OCI-LY1 (cell line): ENCODE measurements at regions not wholly inside any gene's neighbourhood (a gene's known extent, or its start where the extent isn't known, plus 50 kb on each side); places are given as distances from the start of the nearest gene placed in this dataset.
A peak's percentile ranks its signal among the peaks of the same experiment; 100 is the strongest.
"Not testable (repeated sequence)": the region's sequence is repeated elsewhere in the genome, so short reads cannot be mapped to it uniquely, and the experiment has no call there.

ENCODE experiments used
- H2AFZ ChIP-seq: fragments of 200-600 bp; sonication (generic), shearing (Covaris generic); 2 replicates; pipeline ENCODE4 v1.6.0; 2014; ENCODE audit warnings: antibody characterized with exemption, mild to moderate bottlenecking, low read length
- H3F3A ChIP-seq: fragments of 200-600 bp; sonication (generic), shearing (Covaris generic); 2 replicates; pipeline ENCODE4 v1.6.0; 2014; ENCODE audit warnings: mild to moderate bottlenecking, antibody characterized with exemption, low read length, moderate library complexity; ENCODE audit not compliant: insufficient read depth
- H3K27ac ChIP-seq: fragments of 200-600 bp; sonication (generic); 2 replicates; pipeline ENCODE4 v1.5.1; 2014; ENCODE audit warnings: low read length, mixed run types, mild to moderate bottlenecking, low read depth; ENCODE audit not compliant: poor library complexity, severe bottlenecking
- H3K27me3 ChIP-seq: fragments of 200-600 bp; sonication (generic); 2 replicates; pipeline ENCODE4 v1.6.0; 2014; ENCODE audit warnings: antibody characterized with exemption, mild to moderate bottlenecking, low read length, moderate library complexity; ENCODE audit not compliant: insufficient read depth
- H3K36me3 ChIP-seq: fragments of 200-600 bp; sonication (generic); 2 replicates; pipeline ENCODE4 v1.6.1; 2014; ENCODE audit warnings: mild to moderate bottlenecking, antibody characterized with exemption, low read length, moderate library complexity, mixed read lengths; ENCODE audit not compliant: insufficient read depth
- H3K4me1 ChIP-seq: fragments of 200-600 bp; sonication (generic); 2 replicates; pipeline ENCODE4 v1.5.1; 2014; ENCODE audit warnings: mild to moderate bottlenecking, low read length, moderate library complexity; ENCODE audit not compliant: insufficient read depth, severe bottlenecking
- H3K4me2 ChIP-seq: fragments of 200-600 bp; sonication (generic), shearing (Covaris generic); 2 replicates; pipeline ENCODE4 v1.6.1; 2014; ENCODE audit warnings: low read length
- H3K4me3 ChIP-seq: fragments of 200-600 bp; sonication (generic); 2 replicates; pipeline ENCODE4 v1.5.1; 2014; ENCODE audit warnings: low read length, low read depth, mild to moderate bottlenecking, mixed read lengths; ENCODE audit not compliant: poor library complexity, severe bottlenecking
- H3K79me2 ChIP-seq: fragments of 200-600 bp; shearing (Covaris generic); 2 replicates; pipeline ENCODE4 v1.6.1; 2016; ENCODE audit warnings: mixed run types, low read length, mixed read lengths; ENCODE audit not compliant: insufficient read depth
- H3K9ac ChIP-seq: fragments of 200-600 bp; sonication (generic), shearing (Covaris generic); 2 replicates; pipeline ENCODE4 v1.6.1; 2014; ENCODE audit warnings: mild to moderate bottlenecking, low read length, mixed read lengths
- H3K9me2 ChIP-seq: fragments of 200-600 bp; sonication (generic), shearing (Covaris generic); 2 replicates; pipeline ENCODE4 v1.6.1; 2014; ENCODE audit warnings: low read depth, mild to moderate bottlenecking, low read length, mixed read lengths
- H3K9me3 ChIP-seq: fragments of 200-600 bp; shearing (Covaris generic); 2 replicates; pipeline ENCODE4 v1.6.1; 2014; ENCODE audit warnings: low read length, mixed read lengths
- H4K20me1 ChIP-seq: fragments of 200-600 bp; sonication (generic), shearing (Covaris generic); 2 replicates; pipeline ENCODE4 v1.6.0; 2016; ENCODE audit warnings: mild to moderate bottlenecking, low read length; ENCODE audit not compliant: insufficient read depth
- EZH2 ChIP-seq: fragments of 200-600 bp; sonication (generic), shearing (Covaris generic); IDR thresholded peaks from 2 replicates; pipeline ENCODE4 v1.8.0; 2017; ENCODE audit warnings: borderline replicate concordance, mixed run types, mild to moderate bottlenecking, antibody characterized with exemption, low read length, moderate library complexity, mixed read lengths
- TF ChIP-seq, protein P1 (sequence below): fragments of 200-600 bp; sonication (generic), shearing (Covaris generic); IDR thresholded peaks from 2 replicates; pipeline ENCODE4 v1.5.1; 2017; ENCODE audit warnings: mild to moderate bottlenecking, antibody characterized with exemption, low read length, moderate library complexity, mixed read lengths

DNA sequence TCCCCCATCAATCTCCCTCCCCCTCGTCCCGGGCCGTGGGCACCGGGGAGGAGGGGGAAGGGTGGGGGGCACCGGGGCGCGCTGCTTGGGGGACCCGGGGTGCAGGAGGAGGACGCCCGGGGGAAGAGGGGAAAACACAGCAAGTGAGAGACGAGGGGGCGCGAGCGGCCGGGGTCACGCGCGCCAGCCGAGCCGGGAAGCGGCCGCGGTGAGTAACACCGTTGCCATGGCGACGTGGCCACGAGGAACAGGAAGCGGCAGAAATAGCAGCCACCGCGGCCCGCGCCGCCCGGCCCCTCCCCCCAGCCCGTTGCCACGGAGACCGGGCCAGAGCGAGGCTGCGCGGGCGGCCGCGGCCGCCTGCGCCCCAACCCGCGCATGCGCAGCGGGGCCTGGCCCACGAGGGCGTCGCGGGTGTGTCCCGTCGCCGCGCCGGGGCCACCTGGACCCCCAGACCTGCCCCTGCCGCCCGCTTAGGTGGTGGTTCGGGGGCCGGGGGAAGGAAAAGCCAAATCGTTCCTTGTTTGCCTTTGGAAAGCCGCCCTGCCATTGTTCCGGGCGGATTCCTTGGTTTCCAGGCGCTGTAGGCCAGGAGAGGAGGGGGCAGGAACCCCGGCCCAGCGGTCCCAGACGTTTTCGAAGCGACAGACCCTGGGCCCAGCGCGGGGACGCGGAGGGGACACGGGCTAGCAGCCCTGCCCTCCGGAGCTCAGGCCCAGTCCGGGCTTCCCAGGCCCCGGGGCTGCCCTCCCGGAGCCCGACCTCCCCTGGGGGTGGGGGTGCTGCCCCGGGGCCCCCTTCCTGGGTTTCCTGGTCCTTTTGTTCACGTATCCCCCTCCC, 207.1 kb downstream of the C9orf50 start:
- no peaks in the 10 kb centered on the region for H3K9me2 ChIP-seq
- no peaks in the 10 kb centered on the region for H3K9me3 ChIP-seq
- H3K27ac ChIP-seq = peak overlapping the region; percentile 58
- H3K4me1 ChIP-seq = peaks cover 15% of the 10 kb centered on the region
- H4K20me1 ChIP-seq = no peaks in the 10 kb centered on the region
- no peak for TF ChIP-seq EZH2
- TF ChIP-seq, protein P1, sequence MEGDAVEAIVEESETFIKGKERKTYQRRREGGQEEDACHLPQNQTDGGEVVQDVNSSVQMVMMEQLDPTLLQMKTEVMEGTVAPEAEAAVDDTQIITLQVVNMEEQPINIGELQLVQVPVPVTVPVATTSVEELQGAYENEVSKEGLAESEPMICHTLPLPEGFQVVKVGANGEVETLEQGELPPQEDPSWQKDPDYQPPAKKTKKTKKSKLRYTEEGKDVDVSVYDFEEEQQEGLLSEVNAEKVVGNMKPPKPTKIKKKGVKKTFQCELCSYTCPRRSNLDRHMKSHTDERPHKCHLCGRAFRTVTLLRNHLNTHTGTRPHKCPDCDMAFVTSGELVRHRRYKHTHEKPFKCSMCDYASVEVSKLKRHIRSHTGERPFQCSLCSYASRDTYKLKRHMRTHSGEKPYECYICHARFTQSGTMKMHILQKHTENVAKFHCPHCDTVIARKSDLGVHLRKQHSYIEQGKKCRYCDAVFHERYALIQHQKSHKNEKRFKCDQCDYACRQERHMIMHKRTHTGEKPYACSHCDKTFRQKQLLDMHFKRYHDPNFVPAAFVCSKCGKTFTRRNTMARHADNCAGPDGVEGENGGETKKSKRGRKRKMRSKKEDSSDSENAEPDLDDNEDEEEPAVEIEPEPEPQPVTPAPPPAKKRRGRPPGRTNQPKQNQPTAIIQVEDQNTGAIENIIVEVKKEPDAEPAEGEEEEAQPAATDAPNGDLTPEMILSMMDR = no peak
- peak overlapping the region; percentile 82 for H3K4me2 ChIP-seq
- H2AFZ ChIP-seq = no peak overlapping the region
- no peaks in the 10 kb centered on the region for H3F3A ChIP-seq
- H3K36me3 ChIP-seq = no peaks in the 10 kb centered on the region
- H3K27me3 ChIP-seq = no peaks in the 10 kb centered on the region
- H3K79me2 ChIP-seq = no peaks in the 10 kb centered on the region
- peak overlapping the region; percentile 83 for H3K9ac ChIP-seq
- H3K4me3 ChIP-seq = peak overlapping the region; percentile 68

DNA sequence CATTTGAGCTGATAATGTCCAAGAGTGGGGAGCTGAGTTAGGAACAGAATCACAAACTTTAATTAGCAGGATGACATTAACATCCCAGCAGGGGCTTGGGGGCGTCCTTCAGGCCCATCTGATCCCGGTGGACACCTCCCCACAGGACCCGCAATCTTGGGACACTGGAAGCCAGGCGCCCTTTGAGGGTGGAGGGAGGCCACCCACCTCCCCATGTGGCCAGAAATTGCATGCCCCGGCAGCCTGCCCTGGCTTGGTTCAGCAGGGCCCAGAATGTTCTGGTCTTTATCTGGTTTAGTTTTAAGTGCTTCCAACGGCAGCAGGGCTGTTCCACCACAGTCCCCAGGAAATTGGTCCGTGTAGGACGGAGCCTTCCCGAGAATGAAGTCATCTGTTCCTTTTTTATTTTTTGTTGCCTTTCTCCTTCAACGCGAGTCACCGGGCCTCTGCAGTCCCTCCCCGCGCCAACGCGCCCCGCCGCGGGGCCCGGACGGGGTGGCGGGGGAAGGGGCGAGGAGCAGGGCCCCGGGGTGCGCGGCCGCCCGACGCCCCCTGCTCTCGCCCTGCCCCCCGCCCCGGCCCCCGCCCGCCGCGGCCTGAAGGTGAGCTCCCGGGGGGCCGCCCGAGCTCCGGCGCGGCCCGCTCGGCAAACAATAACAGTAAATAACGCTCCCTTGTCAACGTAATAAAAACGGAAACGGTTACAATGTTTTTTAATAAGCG, 207.9 kb downstream of the C9orf50 start:
- Histone ChIP-seq H3K27ac (peak overlapping the region; percentile 76), H3K9ac (peak overlapping the region; percentile 76), H3K79me2 (no peaks in the 10 kb centered on the region), H3F3A (no peaks in the 10 kb centered on the region), H3K4me1 (peaks cover 15% of the 10 kb centered on the region), H2AFZ (peak overlapping the region; percentile 84), H3K4me3 (peak overlapping the region; percentile 68), H3K9me3 (no peaks in the 10 kb centered on the region), H3K4me2 (peak overlapping the region; percentile 80), H3K27me3 (no peaks in the 10 kb centered on the region), H3K9me2 (no peaks in the 10 kb centered on the region), H4K20me1 (no peaks in the 10 kb centered on the region), H3K36me3 (no peaks in the 10 kb centered on the region)
- TF ChIP-seq, protein P1 = no peak
- TF ChIP-seq EZH2 = no peak

DNA sequence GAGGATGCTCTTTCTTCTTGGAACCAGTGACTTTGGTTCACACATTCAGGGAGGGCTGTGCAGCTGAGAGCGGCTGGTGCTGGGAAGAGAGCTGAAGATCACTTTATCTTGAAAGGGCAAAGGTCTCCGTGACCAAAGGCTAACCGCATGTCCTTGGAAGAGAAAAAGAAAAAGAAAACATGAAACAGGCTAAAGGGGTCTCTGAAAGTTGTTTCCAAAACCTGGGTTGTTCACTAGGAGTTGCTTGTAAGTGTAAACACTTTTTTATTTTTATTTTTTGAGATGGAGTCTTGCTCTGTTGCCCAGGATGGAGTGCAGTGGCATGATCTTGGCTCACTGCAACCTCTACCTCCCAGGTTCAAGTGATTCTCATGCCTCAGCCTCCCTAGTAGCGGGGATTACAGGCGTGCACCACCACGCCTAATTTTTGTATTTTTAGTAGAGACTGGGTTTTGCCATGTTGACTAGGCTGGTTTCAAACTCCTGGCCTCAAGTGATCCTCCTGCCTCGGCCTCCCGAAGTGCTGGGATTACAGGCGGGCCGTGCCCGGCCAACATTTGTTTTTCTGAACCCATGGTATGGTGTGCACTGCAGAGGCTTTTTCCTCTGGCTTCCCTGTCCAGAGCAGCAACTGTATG, 208.6 kb downstream of the C9orf50 start:
- not testable (repeated sequence) for H3K9me2 ChIP-seq, H3K4me3 ChIP-seq, H3F3A ChIP-seq, H3K4me2 ChIP-seq, H2AFZ ChIP-seq, H4K20me1 ChIP-seq, H3K36me3 ChIP-seq, H3K79me2 ChIP-seq, H3K9me3 ChIP-seq, H3K27me3 ChIP-seq
- Histone ChIP-seq H3K9ac (peak overlapping the region; percentile 76; the same call in 1 of the 2 replicates), H3K27ac (peak overlapping the region; percentile 76), H3K4me1 (peaks cover 15% of the 10 kb centered on the region)
